ENCODE measurements at regions not wholly inside any gene's neighbourhood (a gene's known extent, or its start where the extent isn't known, plus 50 kb on each side); places are given as distances from the start of the nearest gene placed in this dataset.

- TF ChIP-seq GATA2 (IDR thresholded peaks at IDR 0.05; ENCODE audit: low read depth, low read length), result no peak
- no peak for TF ChIP-seq GATA3 (IDR thresholded peaks at IDR 0.05; ENCODE audit: low read depth, low read length)
Observed at GRCh38 chr3:67831262-67831661, 176.8 kb upstream of the SUCLG2 start.
